Kidney (tissue), 10 donors: ENCODE measurements at regions not wholly inside any gene's neighbourhood (a gene's known extent, or its start where the extent isn't known, plus 50 kb on each side); places are given as distances from the start of the nearest gene placed in this dataset.
A peak's percentile ranks its signal among the peaks of the same experiment; 100 is the strongest.
"Not testable (repeated sequence)": the region's sequence is repeated elsewhere in the genome, so short reads cannot be mapped to it uniquely, and the experiment has no call there.

Experiments used
- DNase-seq, 5 donors: peaks; one replicate each; pipeline ENCODE4 v3.0.0-alpha.2; 2013 to 2020
- FAIRE-seq: peaks from 2 replicates; lab custom pipeline; 2012; peaks lifted over from hg19 to GRCh38; lab: Jason Lieb, UNC
- H3K27ac ChIP-seq, 2 donors: one replicate each; pipeline ENCODE4 v1.7.0; 2013; ENCODE audit warnings: low read depth in 2 of 2, low read length in 2 of 2, inconsistent platforms in 1 of 2
- H3K27me3 ChIP-seq: one replicate; pipeline ENCODE4 v1.7.1; 2013; ENCODE audit warnings: low read length, inconsistent platforms; ENCODE audit not compliant: control insufficient read depth, insufficient read depth
- H3K36me3 ChIP-seq, 3 donors: one replicate each; pipeline versions ENCODE4 v1.7.0 to v1.7.1; 2013; ENCODE audit warnings: low read length in 3 of 3, control low read depth in 1 of 3, inconsistent platforms in 1 of 3; ENCODE audit not compliant: insufficient read depth in 3 of 3, control insufficient read depth in 2 of 3
- H3K4me1 ChIP-seq, 3 donors: one replicate each; pipeline versions ENCODE4 v1.7.0 to v1.7.1; 2013; ENCODE audit warnings: low read length in 3 of 3, inconsistent platforms in 1 of 3, low read depth in 1 of 3; ENCODE audit not compliant: control insufficient read depth in 2 of 3, insufficient read depth in 2 of 3
- H3K4me3 ChIP-seq, 3 donors: one replicate each; pipeline versions ENCODE4 v1.7.0 to v1.8.1; 2013; ENCODE audit warnings: low read length in 3 of 3, control low read depth in 1 of 3, inconsistent platforms in 1 of 3
- H3K9ac ChIP-seq, 3 donors: one replicate each; pipeline versions ENCODE4 v1.7.0 to v1.7.1; 2013; ENCODE audit warnings: low read length in 3 of 3, control low read depth in 1 of 3, inconsistent platforms in 1 of 3
- H3K9me3 ChIP-seq, 3 donors: one replicate each; pipeline versions ENCODE4 v1.7.0 to v1.7.1; 2013; ENCODE audit warnings: low read length in 3 of 3, control low read depth in 1 of 3, inconsistent platforms in 1 of 3; ENCODE audit not compliant: control insufficient read depth in 2 of 3, insufficient read depth in 1 of 3
- intact Hi-C: fragments of 100-400 bp; cut with DNase I; formaldehyde crosslinking; loops from one replicate; pipeline ENCODE4 v1.11.1; 2022
- donor health status: control.
- donor health status: control.
- donor health status: DM: yes; HTN: yes; CAD: no.
- donor health status: Normal renal cell carcinoma (clear cell type).

DNA sequence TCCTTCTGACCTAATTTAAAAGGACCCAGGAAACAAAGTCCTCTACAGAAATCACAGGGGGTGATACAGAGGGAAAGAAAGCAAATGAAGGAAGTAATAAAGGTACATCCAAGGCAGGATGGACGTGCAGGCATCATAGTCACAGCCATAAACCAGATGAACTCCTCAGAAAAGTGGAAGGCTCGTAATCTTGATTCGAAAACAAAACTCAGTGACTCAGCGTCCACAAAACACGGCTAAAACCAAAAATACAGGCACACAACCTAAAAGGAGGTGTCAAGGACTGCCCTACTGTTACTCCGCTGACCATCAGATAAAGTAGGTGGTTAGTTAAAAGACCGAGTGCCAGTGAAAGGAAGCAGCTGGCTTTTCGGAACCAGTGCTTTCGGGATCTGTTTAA lies 81.5 kb downstream of the TRIM69 start:
- H3K9me3 ChIP-seq, intact Hi-C loops, H3K27me3 ChIP-seq, DNase-seq, H3K27ac ChIP-seq, FAIRE-seq, H3K9ac ChIP-seq, H3K4me3 ChIP-seq, H3K36me3 ChIP-seq, H3K4me1 ChIP-seq: not testable (repeated sequence)

DNA sequence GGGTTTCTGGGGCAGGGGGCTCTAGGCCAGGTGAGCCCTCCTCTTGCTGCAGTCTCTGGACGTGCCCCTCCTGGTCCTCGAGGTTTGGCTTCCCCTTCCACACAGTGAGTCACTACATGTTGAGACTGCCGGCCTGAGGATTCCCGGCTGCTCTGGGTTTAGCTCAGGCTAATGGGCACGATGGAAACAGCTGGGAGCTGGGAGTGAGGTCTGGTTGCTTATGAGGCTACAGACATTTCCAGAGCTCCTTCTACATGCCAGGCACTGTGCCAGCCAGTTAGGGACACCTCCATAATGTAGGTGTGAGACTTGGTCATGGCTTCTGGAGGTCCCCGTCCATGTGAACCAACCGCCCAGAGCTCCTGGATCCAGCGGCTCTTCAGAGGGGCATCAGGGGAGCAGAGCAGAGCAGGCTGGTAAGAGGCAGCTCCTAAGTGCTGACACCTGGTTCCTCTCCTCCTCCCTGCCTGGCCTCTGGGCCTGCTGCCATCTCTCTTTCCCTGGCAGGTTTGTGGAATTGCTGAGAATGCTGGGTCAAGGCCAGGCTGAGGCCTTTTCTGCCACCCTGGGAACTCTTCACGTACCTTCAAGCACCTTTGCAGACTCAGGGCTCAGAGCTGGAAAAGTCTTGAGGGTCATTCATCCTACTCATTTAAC lies 83.1 kb downstream of the TRIM69 start:
- H3K4me1 ChIP-seq, H3K27ac ChIP-seq, FAIRE-seq, H3K9ac ChIP-seq, H3K4me3 ChIP-seq, H3K9me3 ChIP-seq, H3K36me3 ChIP-seq, H3K27me3 ChIP-seq, intact Hi-C loops: not testable (repeated sequence)
- DNase-seq: peak in 1 of 5 donors; percentile 14

DNA sequence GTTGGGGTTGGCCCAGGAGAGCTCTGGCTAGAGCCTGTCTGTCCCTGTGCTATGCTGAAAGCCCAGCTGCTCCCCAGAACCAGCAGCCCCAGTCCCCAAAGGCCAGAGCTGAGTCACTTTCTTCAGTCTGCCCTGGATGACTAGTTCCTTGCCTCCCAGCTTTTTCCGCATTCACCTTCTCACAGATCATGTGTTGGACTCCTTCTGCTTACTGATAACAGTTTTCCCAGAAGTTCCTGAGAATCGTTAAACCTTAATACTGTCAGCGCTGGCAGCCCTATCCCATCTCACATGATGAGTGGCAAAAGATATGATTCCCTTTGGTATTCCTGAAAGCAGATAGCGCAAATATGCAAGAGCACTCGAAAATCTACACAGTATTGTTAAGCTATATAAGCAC lies 84.2 kb downstream of the TRIM69 start:
- H3K9me3 ChIP-seq, H3K9ac ChIP-seq, H3K36me3 ChIP-seq, intact Hi-C loops, H3K4me3 ChIP-seq, H3K27me3 ChIP-seq, FAIRE-seq, H3K27ac ChIP-seq, DNase-seq, H3K4me1 ChIP-seq: not testable (repeated sequence)

DNA sequence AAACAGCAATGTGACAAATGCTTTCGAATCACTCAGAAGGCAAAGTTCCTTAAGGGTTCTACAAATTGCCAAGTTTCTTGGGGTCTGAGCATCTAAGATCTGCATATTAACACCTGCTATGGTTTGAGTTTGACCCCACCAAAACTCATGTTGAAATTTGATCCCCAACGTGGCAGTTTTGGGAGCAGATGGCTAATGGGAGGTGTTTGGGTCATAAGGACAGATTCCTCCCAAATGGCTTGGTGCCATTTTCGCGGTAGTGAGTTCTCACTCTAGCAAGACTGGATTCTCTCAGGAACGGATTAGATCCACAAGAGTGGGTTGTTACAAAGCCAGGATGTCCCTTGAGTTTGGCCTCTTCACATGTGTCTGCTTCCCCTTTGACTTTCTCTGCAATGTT lies 84.6 kb downstream of the TRIM69 start:
- H3K27ac ChIP-seq, H3K4me3 ChIP-seq, FAIRE-seq: not testable (repeated sequence)

DNA sequence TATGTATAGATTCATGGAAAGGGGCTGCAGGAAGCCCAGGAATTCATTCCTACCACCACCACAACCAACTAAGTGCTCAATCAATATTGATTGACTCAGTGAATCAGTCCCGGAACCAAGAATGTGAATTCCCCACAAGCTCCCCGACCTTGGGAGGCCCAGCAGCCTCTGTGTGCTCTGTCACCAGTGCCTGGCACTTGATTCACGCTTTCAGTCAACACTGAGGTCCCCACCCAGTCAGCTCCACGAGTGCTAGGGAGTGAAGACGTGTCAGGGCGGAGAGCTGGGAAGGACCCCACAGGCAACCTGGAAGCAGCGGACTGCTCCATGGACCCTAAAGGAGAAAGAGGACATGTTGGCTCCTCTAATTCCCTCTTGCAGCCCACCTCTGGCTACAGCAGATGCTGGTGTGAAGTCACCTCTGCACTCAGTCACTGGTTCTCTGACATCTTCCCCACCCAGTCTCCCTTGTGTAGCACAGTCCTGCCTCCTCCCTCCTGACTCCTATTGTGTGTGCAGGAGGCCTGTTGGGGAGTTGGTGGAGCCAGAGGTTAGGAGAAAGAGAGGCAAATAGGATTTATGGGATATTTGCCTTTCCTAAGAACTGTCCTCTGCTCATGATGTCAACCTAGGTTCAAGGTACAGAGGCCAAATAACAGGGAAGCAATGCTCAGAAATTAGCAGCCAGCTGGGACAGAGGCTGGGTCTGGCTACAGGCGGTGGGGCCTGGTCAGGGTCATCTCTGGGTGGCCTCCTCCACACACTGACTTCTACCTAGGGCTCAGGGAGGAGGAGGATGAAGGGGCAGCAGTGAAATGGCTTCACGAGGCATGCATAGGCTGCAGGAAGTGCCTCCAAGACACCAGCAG lies 88.2 kb downstream of the TRIM69 start:
- intact Hi-C loops, FAIRE-seq, H3K4me3 ChIP-seq: not testable (repeated sequence)

More for the DNA sequence above, 84.6 kb downstream of the TRIM69 start:
- H3K9ac ChIP-seq, H3K4me1 ChIP-seq, H3K36me3 ChIP-seq, intact Hi-C loops, H3K27me3 ChIP-seq, DNase-seq, H3K9me3 ChIP-seq: not testable (repeated sequence)

DNA sequence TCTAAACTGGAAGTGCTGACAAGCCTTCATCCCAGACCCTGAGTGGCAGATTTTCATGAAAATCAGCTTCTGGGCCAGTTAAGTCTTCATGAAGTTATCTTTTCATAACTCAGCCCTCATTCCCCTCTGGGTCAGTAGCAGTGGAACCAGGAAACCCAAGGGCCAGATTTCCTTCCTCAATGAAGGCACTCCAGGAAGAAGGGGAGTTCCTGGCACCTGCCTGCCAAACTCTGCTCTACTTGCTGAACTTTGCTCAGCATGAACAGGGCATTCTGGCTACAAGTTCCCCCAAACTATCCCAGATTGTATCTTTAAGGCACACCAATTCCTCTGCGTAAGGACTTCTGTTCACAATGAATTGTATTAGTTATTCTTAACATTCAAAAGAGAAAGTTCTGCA lies 90.3 kb downstream of the TRIM69 start:
- FAIRE-seq, H3K9me3 ChIP-seq, H3K36me3 ChIP-seq, H3K4me1 ChIP-seq, intact Hi-C loops, H3K4me3 ChIP-seq, DNase-seq, H3K27ac ChIP-seq, H3K9ac ChIP-seq, H3K27me3 ChIP-seq: not testable (repeated sequence)

More for the DNA sequence above, 88.2 kb downstream of the TRIM69 start:
- H3K27me3 ChIP-seq, DNase-seq, H3K9ac ChIP-seq, H3K27ac ChIP-seq, H3K9me3 ChIP-seq, H3K36me3 ChIP-seq, H3K4me1 ChIP-seq: not testable (repeated sequence)

DNA sequence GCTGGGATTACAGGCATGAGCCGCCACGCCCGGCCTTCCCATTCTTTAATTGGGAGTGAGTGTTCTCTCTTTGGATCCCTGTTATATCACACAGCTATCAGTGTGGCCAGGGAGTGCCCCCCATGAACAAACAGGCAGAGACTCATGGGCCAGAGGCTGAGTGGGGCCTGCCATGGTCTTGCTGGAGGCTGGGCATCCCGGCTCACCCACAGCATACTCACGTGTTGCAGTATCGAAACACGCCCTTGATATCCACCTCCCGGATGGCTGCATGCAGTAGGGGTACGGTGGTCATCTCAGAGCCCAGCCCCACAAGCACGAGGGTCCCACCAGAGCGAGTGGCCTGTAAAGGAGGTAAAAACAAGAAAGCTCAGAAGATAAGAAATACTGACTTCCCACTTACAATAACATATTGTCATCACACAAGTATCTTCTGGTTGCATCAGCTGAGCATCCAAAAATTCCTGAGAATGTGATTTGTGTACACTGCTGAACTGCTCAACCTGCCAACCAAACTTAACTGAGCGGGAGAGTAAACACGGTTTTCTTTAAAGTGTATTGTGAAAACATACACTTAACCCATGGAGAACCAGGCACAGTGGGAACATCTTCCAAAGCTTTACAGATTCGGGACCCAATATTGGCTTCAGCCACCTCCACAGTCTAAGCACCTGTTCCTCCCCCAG lies 92.0 kb downstream of the TRIM69 start:
- FAIRE-seq, intact Hi-C loops, H3K27ac ChIP-seq: not testable (repeated sequence)

DNA sequence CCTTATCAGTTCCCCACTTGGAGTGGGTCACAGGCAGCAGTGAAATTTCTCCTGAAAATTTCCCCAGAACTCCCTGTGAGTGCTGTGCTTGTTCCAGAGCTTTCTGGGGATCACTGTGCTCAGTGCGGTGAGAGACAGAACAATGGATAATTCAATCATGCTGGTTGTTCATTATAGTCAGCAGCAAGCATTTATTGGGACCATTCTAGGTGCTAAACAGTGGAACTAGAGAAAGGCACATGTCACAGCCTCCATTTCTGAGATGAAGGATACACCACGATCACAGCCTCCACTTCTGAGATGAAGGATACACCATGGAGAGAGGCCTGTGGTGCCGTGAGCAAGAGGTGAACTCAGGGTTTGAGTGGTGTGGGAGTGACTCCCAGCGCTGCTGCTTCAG lies 92.8 kb downstream of the TRIM69 start:
- H3K9ac ChIP-seq, H3K27me3 ChIP-seq, H3K4me1 ChIP-seq, DNase-seq, H3K4me3 ChIP-seq, FAIRE-seq, H3K27ac ChIP-seq, intact Hi-C loops, H3K9me3 ChIP-seq, H3K36me3 ChIP-seq: not testable (repeated sequence)

More for the DNA sequence above, 92.0 kb downstream of the TRIM69 start:
- H3K27me3 ChIP-seq, H3K4me1 ChIP-seq, H3K36me3 ChIP-seq, DNase-seq, H3K9ac ChIP-seq, H3K4me3 ChIP-seq, H3K9me3 ChIP-seq: not testable (repeated sequence)
